Peyer's patch (tissue), 4 donors: ENCODE measurements at regions not wholly inside any gene's neighbourhood (a gene's known extent, or its start where the extent isn't known, plus 50 kb on each side); places are given as distances from the start of the nearest gene placed in this dataset.

ENCODE experiments used
- DNase-seq, 3 donors: peaks; one replicate each; pipeline ENCODE4 v3.0.0-alpha.2; 2017 to 2019
- H3K27ac ChIP-seq, 4 donors: fragments of 200-600 bp; sonication (generic); one replicate each; pipeline ENCODE4 v1.5.1; 2016 to 2019
- H3K27me3 ChIP-seq, 2 donors: fragments of 200-600 bp; sonication (generic); one replicate each; pipeline ENCODE4 v1.5.1; 2019
- H3K36me3 ChIP-seq, 3 donors: fragments of 200-600 bp; sonication (generic); one replicate each; pipeline ENCODE4 v1.5.1; 2016 to 2019
- H3K4me1 ChIP-seq, 4 donors: fragments of 200-600 bp; sonication (generic); one replicate each; pipeline ENCODE4 v1.5.1; 2016 to 2019
- H3K4me3 ChIP-seq, 4 donors: fragments of 200-600 bp; sonication (generic); 1 replicate in 3 of 4; 2 replicates in 1 of 4; pipeline ENCODE4 v1.5.1; 2016 to 2019; ENCODE audit warnings: mild to moderate bottlenecking in 1 of 4
- H3K9me3 ChIP-seq, 4 donors: fragments of 200-600 bp; sonication (generic); one replicate each; pipeline ENCODE4 v1.5.1; 2016 to 2019; ENCODE audit warnings: mild to moderate bottlenecking in 1 of 4
- CTCF ChIP-seq, 6 experiments: fragments of 450-650 bp in 4 of 6; fragments of 200-600 bp in 2 of 6; sonication (generic) in 1 of 6; IDR thresholded peaks; one replicate each; pipeline ENCODE4 v1.5.1; 2017 to 2019; ENCODE audit warnings: antibody characterized with exemption in 6 of 6, mild to moderate bottlenecking in 3 of 6, moderate library complexity in 1 of 6
- POLR2A ChIP-seq, 2 donors: fragments of 450-650 bp; IDR thresholded peaks; one replicate each; pipeline ENCODE4 v1.5.1; 2017; ENCODE audit warnings: antibody characterized with exemption in 2 of 2, mild to moderate bottlenecking in 2 of 2, moderate library complexity in 2 of 2

GRCh38 chr1:14120895-14121294 lies 420.9 kb downstream of the PRDM2 start:
- Histone ChIP-seq H3K4me1 (no peaks in the 10 kb centered on the region), H3K27ac (no peak overlapping the region), H3K4me3 (no peak overlapping the region), H3K36me3 (no peaks in the 10 kb centered on the region), H3K9me3 (no peaks in the 10 kb centered on the region), H3K27me3 (no peaks in the 10 kb centered on the region)
- DNase-seq, result no peak
- no peak for TF ChIP-seq POLR2A (IDR thresholded peaks at IDR 0.05)
- no peak for TF ChIP-seq CTCF (IDR thresholded peaks at IDR 0.05)

- H3K27me3 ChIP-seq, result no peaks in the 10 kb centered on the region
- TF ChIP-seq POLR2A (IDR thresholded peaks at IDR 0.05) (no peak), CTCF (IDR thresholded peaks at IDR 0.05) (no peak)
- no peak for DNase-seq
- H3K36me3 ChIP-seq, result no peaks in the 10 kb centered on the region
- H3K9me3 ChIP-seq, result no peaks in the 10 kb centered on the region
- no peaks in the 10 kb centered on the region for H3K4me1 ChIP-seq
- no peak overlapping the region for H3K4me3 ChIP-seq
- H3K27ac ChIP-seq, result no peak overlapping the region
Observed at GRCh38 chr1:14128096-14128495, 428.1 kb downstream of the PRDM2 start.

DNA sequence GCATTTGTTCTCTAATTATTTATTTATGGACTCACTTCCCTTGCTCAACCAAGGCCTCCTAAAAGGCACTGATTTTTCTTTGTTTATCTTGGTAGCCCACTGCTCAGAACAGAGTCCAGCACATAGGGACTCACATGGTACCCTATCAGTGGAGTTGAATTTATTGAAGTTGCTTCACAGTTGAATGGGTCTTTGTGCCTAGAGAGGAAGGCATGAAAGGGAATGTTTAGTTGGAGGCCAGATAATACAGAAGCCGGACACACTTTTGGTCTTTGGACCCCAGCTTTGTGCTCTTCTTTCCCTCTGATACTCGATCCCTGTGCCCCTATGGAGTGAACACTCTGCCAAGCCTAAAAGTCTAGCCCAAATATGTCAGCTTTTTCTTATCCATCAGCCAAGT lies 429.0 kb downstream of the PRDM2 start:
- H3K4me3 ChIP-seq, result no peak overlapping the region
- no peak for DNase-seq
- H3K9me3 ChIP-seq, result no peaks in the 10 kb centered on the region
- no peak overlapping the region for H3K27ac ChIP-seq
- H3K4me1 ChIP-seq, result no peaks in the 10 kb centered on the region
- no peaks in the 10 kb centered on the region for H3K36me3 ChIP-seq
- TF ChIP-seq POLR2A (IDR thresholded peaks at IDR 0.05) (no peak), CTCF (IDR thresholded peaks at IDR 0.05) (no peak)
- no peaks in the 10 kb centered on the region for H3K27me3 ChIP-seq

DNA sequence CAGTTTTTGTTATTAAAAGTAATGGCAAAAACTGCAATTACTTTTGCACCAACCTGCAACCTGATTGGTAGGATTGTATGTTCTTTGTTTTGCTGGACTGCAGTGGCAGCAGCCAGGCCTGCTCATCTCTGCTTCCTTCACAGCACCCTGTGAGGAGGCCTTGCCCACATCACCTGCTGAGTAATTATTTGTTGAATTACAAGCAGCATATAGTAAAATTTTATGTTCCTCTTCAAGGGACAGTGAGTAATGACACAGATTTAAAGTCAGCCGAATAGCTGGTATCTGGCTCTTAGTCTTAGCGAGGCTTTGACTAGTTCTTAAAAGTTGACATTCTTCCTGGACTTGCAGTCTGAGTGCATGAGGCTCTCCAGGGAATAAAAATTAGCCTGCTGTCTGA lies 435.1 kb downstream of the PRDM2 start:
- H3K27ac ChIP-seq, result no peak overlapping the region
- DNase-seq, result no peak
- H3K4me1 ChIP-seq, result no peaks in the 10 kb centered on the region
- no peaks in the 10 kb centered on the region for H3K36me3 ChIP-seq
- H3K9me3 ChIP-seq, result no peaks in the 10 kb centered on the region
- H3K27me3 ChIP-seq, result no peaks in the 10 kb centered on the region
- TF ChIP-seq CTCF (IDR thresholded peaks at IDR 0.05) (no peak), POLR2A (IDR thresholded peaks at IDR 0.05) (no peak)
- H3K4me3 ChIP-seq, result no peak overlapping the region

DNA sequence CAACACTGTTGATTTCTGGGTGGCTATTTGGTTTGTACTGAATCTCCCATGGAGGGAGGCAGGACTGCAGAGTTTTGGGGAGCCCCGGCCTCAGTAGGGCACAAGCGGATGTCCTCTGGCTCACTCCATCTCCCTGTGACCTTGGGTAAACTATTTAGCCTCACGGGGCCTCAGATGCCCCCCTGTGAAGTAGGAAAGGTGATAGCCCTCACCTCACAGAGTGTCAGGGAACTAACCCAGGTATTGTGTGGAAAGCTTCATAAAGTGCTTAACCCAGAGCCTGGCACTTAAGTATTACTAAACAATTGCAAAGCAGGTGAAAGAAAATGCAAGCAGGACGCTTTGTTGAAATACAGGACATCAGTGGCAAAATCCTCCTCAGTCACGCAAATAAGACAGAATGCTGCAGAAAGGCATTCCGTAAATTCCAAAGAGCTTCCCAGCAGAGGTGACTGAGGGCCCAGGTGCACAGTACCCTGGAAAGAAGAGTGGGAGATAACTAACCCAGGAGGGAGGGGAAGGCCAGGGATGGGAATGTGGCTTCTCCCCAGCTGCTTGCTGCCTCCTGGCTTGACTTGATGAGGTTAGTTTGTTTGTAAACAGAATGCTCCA lies 436.3 kb downstream of the PRDM2 start:
- no peaks in the 10 kb centered on the region for H3K27me3 ChIP-seq
- no peak for TF ChIP-seq POLR2A (IDR thresholded peaks at IDR 0.05)
- TF ChIP-seq CTCF (IDR thresholded peaks at IDR 0.05), result no peak
- H3K9me3 ChIP-seq, result no peaks in the 10 kb centered on the region
- H3K4me3 ChIP-seq, result no peak overlapping the region
- H3K36me3 ChIP-seq, result no peaks in the 10 kb centered on the region
- H3K4me1 ChIP-seq, result peaks cover 0 to 4% (median 0%) of the 10 kb centered on the region in 4 donors
- no peak for DNase-seq
- H3K27ac ChIP-seq, result no peak overlapping the region

GRCh38 chr1:14136881-14137280 lies 436.9 kb downstream of the PRDM2 start:
- TF ChIP-seq POLR2A (IDR thresholded peaks at IDR 0.05), result no peak
- no peak for TF ChIP-seq CTCF (IDR thresholded peaks at IDR 0.05)
- DNase-seq, result no peak
- Histone ChIP-seq H3K4me1 (peaks cover 0 to 4% (median 0%) of the 10 kb centered on the region in 4 donors), H3K9me3 (no peaks in the 10 kb centered on the region), H3K36me3 (no peaks in the 10 kb centered on the region), H3K4me3 (no peak overlapping the region), H3K27me3 (no peaks in the 10 kb centered on the region), H3K27ac (no peak overlapping the region)
